ENCODE measurements at regions not wholly inside any gene's neighbourhood (a gene's known extent, or its start where the extent isn't known, plus 50 kb on each side); places are given as distances from the start of the nearest gene placed in this dataset.

DNA sequence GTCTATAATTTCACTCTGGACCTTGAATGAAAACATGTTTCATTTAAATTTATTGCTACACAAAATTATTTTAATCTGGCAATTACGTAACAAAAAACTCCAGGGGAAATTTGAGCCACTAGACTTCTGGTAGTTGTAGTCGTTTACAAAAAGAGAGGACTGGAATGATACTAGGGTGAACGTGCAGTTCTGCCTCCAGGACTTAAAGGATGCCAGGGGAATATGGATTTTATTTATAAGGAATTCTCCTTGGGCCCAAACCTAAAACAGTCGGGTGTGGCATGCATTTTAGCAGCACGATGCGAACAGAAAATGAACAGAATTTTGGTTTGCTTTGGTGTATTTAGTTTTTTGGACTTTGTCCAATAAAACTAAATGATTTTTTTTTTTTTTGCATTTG, 76.9 kb downstream of the PRL start:
- ChIA-PET POLR2A (interaction anchor here (0.7 kb wide), 1 partner anchor 548 kb away, joined by 3 read pairs; no protein-coding TSS in a partner anchor), CTCF (no interaction called here)
- Histone ChIP-seq H3K4me3 (ENCODE audit: low read depth, low read length) (no peak overlapping the region), H3K27me3 (ENCODE audit: control insufficient read depth, insufficient read depth, low read length) (no peaks in the 10 kb centered on the region), H3K27ac (ENCODE audit: low read depth, low read length) (no peak overlapping the region), H3K9me3 (ENCODE audit: control insufficient read depth, insufficient read depth, low read length) (no peaks in the 10 kb centered on the region)
- no peak for TF ChIP-seq CTCF (IDR thresholded peaks at IDR 0.05; ENCODE audit: low read depth, low read length)
- no peak for DNase-seq (ENCODE audit: low read depth, low spot score)

GRCh38 chr6:22221211-22221610, 75.6 kb downstream of the PRL start:
- ChIA-PET CTCF (interaction anchor here (0.6 kb wide), 1 partner anchor 58 kb away, joined by 4 read pairs; no protein-coding TSS in a partner anchor), POLR2A (no interaction called here)
- no peak overlapping the region for H3K27ac ChIP-seq (ENCODE audit: low read depth, low read length)
- no peak for TF ChIP-seq CTCF (IDR thresholded peaks at IDR 0.05; ENCODE audit: low read depth, low read length)
- no peaks in the 10 kb centered on the region for H3K9me3 ChIP-seq (ENCODE audit: control insufficient read depth, insufficient read depth, low read length)
- no peak for DNase-seq (ENCODE audit: low read depth, low spot score)
- H3K4me3 ChIP-seq (ENCODE audit: low read depth, low read length): no peak overlapping the region
- H3K27me3 ChIP-seq (ENCODE audit: control insufficient read depth, insufficient read depth, low read length): no peaks in the 10 kb centered on the region

DNA sequence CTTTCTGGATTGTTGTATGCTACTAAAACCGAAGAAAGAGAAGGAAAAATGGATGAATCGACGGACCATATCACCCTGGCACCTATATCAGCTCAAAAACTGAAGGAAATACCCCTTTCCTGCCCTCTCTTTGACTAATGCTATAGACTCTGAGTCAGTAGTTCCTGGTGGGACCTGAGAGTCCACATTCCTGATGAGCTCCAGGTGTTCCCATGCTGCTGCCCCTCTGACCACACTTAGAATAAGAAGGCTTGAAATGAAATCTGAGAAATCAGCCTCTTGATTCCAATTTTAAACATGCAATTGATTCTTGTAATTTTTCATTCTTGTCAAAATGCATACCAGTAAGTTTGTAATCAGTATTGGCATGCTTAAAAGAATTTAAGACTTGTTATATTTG, 75.2 kb downstream of the PRL start:
- ChIA-PET POLR2A (no interaction called here), CTCF (no interaction called here)
- DNase-seq (ENCODE audit: low read depth, low spot score): no peak
- TF ChIP-seq CTCF (IDR thresholded peaks at IDR 0.05; ENCODE audit: low read depth, low read length): no peak
- Histone ChIP-seq H3K27ac (ENCODE audit: low read depth, low read length) (no peak overlapping the region), H3K4me3 (ENCODE audit: low read depth, low read length) (no peak overlapping the region), H3K27me3 (ENCODE audit: control insufficient read depth, insufficient read depth, low read length) (no peaks in the 10 kb centered on the region), H3K9me3 (ENCODE audit: control insufficient read depth, insufficient read depth, low read length) (no peaks in the 10 kb centered on the region)

DNA sequence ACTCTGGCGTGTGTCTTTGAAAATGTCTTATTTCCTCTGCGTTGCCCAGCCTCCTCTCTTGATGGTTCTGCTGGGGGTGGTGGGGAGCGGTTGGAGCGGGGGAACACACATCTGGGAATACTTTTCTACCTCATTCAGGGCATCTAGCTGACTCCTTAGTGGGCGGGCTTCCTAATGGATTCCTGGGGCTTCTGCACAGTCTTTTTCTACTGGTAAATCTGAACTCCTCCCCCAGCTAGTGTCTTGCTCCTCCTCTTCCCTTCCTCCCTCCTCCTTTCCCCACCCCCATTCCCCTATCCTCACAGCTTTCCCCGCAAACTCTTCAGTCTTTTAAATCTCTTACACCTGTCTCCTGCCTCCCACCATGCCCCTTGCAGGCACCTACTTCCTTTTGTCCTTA, 74.4 kb downstream of the PRL start:
- H3K4me3 ChIP-seq (ENCODE audit: low read depth, low read length): no peak overlapping the region
- ChIA-PET POLR2A (no interaction called here), CTCF (no interaction called here)
- no peak for DNase-seq (ENCODE audit: low read depth, low spot score)
- no peak for TF ChIP-seq CTCF (IDR thresholded peaks at IDR 0.05; ENCODE audit: low read depth, low read length)
- no peaks in the 10 kb centered on the region for H3K9me3 ChIP-seq (ENCODE audit: control insufficient read depth, insufficient read depth, low read length)
- H3K27me3 ChIP-seq (ENCODE audit: control insufficient read depth, insufficient read depth, low read length): no peaks in the 10 kb centered on the region
- no peak overlapping the region for H3K27ac ChIP-seq (ENCODE audit: low read depth, low read length)

GRCh38 chr6:22227824-22228610, 68.8 kb downstream of the PRL start:
- Histone ChIP-seq H3K27me3 (ENCODE audit: control insufficient read depth, insufficient read depth, low read length) (no peaks in the 10 kb centered on the region), H3K9me3 (ENCODE audit: control insufficient read depth, insufficient read depth, low read length) (no peaks in the 10 kb centered on the region), H3K4me3 (ENCODE audit: low read depth, low read length) (no peak overlapping the region), H3K27ac (ENCODE audit: low read depth, low read length) (no peak overlapping the region)
- no peak for TF ChIP-seq CTCF (IDR thresholded peaks at IDR 0.05; ENCODE audit: low read depth, low read length)
- POLR2A ChIA-PET: interaction anchor here (0.7 kb wide), 1 partner anchor 279 kb away, joined by 5 read pairs; no protein-coding TSS in a partner anchor
- CTCF ChIA-PET: no interaction called here
- no peak for DNase-seq (ENCODE audit: low read depth, low spot score)

Data from AG04450 (cell line).